ENCODE measurements at regions not wholly inside any gene's neighbourhood (a gene's known extent, or its start where the extent isn't known, plus 50 kb on each side); places are given as distances from the start of the nearest gene placed in this dataset.
"Not testable (repeated sequence)": the region's sequence is repeated elsewhere in the genome, so short reads cannot be mapped to it uniquely, and the experiment has no call there.

GRCh38 chrX:131634900-131635299, 91.0 kb downstream of the OR13H1 start:
- H3K4me2 ChIP-seq (ENCODE audit: low read length): no peak overlapping the region
- H3K9ac ChIP-seq: no peak overlapping the region
- H3K4me1 ChIP-seq: no peaks in the 10 kb centered on the region
- H3K27me3 ChIP-seq (ENCODE audit: control insufficient read depth, insufficient read depth, low read length): no peaks in the 10 kb centered on the region
- no peaks in the 10 kb centered on the region for H3K36me3 ChIP-seq (ENCODE audit: control insufficient read depth, insufficient read depth, low read length)
- H3K4me3 ChIP-seq (ENCODE audit: low read depth, low read length): no peak overlapping the region
- TF ChIP-seq, protein P1, sequence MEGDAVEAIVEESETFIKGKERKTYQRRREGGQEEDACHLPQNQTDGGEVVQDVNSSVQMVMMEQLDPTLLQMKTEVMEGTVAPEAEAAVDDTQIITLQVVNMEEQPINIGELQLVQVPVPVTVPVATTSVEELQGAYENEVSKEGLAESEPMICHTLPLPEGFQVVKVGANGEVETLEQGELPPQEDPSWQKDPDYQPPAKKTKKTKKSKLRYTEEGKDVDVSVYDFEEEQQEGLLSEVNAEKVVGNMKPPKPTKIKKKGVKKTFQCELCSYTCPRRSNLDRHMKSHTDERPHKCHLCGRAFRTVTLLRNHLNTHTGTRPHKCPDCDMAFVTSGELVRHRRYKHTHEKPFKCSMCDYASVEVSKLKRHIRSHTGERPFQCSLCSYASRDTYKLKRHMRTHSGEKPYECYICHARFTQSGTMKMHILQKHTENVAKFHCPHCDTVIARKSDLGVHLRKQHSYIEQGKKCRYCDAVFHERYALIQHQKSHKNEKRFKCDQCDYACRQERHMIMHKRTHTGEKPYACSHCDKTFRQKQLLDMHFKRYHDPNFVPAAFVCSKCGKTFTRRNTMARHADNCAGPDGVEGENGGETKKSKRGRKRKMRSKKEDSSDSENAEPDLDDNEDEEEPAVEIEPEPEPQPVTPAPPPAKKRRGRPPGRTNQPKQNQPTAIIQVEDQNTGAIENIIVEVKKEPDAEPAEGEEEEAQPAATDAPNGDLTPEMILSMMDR (IDR thresholded peaks at IDR 0.05): no peak
- H3K27ac ChIP-seq: no peak overlapping the region
- H2AFZ ChIP-seq: no peak overlapping the region
- no peaks in the 10 kb centered on the region for H3K9me3 ChIP-seq (ENCODE audit: control insufficient read depth, low read length)
- H3K79me2 ChIP-seq: no peaks in the 10 kb centered on the region

GRCh38 chrX:131646106-131646505, 102.2 kb downstream of the OR13H1 start:
- Histone ChIP-seq H3K4me3 (ENCODE audit: low read depth, low read length) (no peak overlapping the region), H3K27ac (no peak overlapping the region), H3K4me1 (no peaks in the 10 kb centered on the region), H3K4me2 (ENCODE audit: low read length) (no peak overlapping the region), H3K79me2 (no peaks in the 10 kb centered on the region), H3K27me3 (ENCODE audit: control insufficient read depth, insufficient read depth, low read length) (no peaks in the 10 kb centered on the region), H2AFZ (no peak overlapping the region), H3K36me3 (ENCODE audit: control insufficient read depth, insufficient read depth, low read length) (no peaks in the 10 kb centered on the region), H3K9me3 (ENCODE audit: control insufficient read depth, low read length) (no peaks in the 10 kb centered on the region), H3K9ac (no peak overlapping the region)
- TF ChIP-seq, protein P1 (IDR thresholded peaks at IDR 0.05): no peak

DNA sequence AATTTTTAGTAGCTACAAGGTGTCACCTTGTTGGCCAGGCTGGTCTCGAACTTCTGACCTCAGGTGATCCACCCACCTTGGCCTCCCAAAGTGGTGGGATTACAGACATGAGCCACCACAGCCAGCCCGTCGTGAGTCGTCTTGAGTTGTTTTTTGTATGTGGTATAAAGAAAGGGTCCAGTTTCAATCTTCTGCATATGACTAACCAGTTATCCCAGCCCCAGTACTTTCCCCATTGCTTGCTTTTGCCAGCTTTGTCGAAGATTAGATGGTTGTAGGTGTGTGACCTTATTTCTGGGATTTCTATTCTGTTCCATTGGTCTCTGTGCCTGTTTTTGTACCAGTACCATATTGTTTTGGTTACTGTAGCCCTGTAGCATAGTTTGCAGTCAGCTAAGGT, 105.9 kb downstream of the OR13H1 start:
- no peak overlapping the region for H3K4me2 ChIP-seq (ENCODE audit: low read length)
- H2AFZ ChIP-seq: no peak overlapping the region
- H3K27me3 ChIP-seq (ENCODE audit: control insufficient read depth, insufficient read depth, low read length): no peaks in the 10 kb centered on the region
- TF ChIP-seq, protein P1 (IDR thresholded peaks at IDR 0.05): no peak
- H3K4me1 ChIP-seq: no peaks in the 10 kb centered on the region
- H3K27ac ChIP-seq: no peak overlapping the region
- H3K79me2 ChIP-seq: no peaks in the 10 kb centered on the region
- H3K9ac ChIP-seq: no peak overlapping the region
- no peak overlapping the region for H3K4me3 ChIP-seq (ENCODE audit: low read depth, low read length)
- H3K36me3 ChIP-seq (ENCODE audit: control insufficient read depth, insufficient read depth, low read length): no peaks in the 10 kb centered on the region
- no peaks in the 10 kb centered on the region for H3K9me3 ChIP-seq (ENCODE audit: control insufficient read depth, low read length)

DNA sequence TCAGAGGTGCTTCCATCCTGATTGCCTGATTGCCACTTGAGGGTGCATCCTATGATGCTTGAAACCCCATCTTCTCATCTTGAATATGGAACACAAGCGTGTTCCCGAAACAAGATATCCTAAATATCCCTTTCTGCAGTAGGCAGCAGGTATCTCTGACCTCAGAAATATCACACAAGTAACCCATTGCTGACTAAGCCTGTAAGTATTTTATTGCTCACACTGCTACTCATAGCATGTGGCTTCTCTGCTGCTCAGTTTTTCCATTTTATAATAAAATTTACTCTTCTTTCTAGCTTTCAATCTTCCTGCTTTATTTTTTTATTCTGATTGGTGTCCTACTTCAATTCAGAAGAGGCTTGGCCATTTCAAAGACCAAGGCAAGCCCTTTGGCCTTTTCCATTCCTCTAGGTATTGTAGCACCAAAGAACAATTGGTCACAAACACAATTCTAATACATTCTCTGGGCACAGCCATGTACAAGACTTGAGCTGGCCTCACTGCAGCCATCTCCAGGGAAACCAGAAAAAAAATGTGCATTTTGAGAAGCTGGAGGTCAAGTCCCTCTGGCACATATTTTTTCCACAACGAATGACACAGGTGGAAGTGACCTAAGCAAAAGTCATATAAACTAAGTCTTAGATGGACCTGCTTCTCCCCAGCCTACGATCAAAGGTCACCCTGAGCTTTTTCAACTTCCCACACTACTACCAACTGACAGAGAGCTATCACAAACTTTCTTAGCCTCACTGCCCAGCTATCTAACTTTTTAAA, 107.0 kb downstream of the OR13H1 start:
- Histone ChIP-seq H3K4me1 (no peaks in the 10 kb centered on the region), H2AFZ (no peak overlapping the region), H3K79me2 (no peaks in the 10 kb centered on the region), H3K4me2 (ENCODE audit: low read length) (no peak overlapping the region), H3K27me3 (ENCODE audit: control insufficient read depth, insufficient read depth, low read length) (no peaks in the 10 kb centered on the region), H3K9me3 (ENCODE audit: control insufficient read depth, low read length) (no peaks in the 10 kb centered on the region), H3K36me3 (ENCODE audit: control insufficient read depth, insufficient read depth, low read length) (no peaks in the 10 kb centered on the region), H3K9ac (no peak overlapping the region), H3K27ac (no peak overlapping the region), H3K4me3 (ENCODE audit: low read depth, low read length) (no peak overlapping the region)
- TF ChIP-seq, protein P1 (IDR thresholded peaks at IDR 0.05): no peak

DNA sequence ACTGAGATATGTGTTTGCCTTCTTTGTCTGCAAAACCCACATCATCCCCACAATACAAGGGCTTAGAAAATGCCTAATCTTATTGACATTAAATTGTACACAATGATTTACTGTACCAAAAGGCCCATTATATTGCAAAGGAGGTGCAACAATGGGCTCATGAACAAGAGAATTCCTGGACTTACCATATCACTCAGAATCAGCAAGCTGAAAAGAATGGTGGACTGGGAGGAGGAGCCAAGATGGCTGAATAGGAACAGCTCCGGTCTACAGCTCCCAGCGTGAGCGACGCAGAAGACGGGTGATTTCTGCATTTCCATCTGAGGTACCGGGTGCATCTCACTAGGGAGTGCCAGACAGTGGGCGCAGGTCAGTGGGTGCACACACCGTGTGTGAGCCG, 119.9 kb downstream of the OR13H1 start:
- not testable (repeated sequence) for H3K27me3 ChIP-seq (ENCODE audit: control insufficient read depth, insufficient read depth, low read length); H3K36me3 ChIP-seq (ENCODE audit: control insufficient read depth, insufficient read depth, low read length); H2AFZ ChIP-seq; H3K27ac ChIP-seq; H3K4me1 ChIP-seq; H3K4me3 ChIP-seq (ENCODE audit: low read depth, low read length); H3K9ac ChIP-seq; H3K9me3 ChIP-seq (ENCODE audit: control insufficient read depth, low read length); H3K79me2 ChIP-seq; H3K4me2 ChIP-seq (ENCODE audit: low read length)
